K562 (cell line): ENCODE measurements at regions not wholly inside any gene's neighbourhood (a gene's known extent, or its start where the extent isn't known, plus 50 kb on each side); places are given as distances from the start of the nearest gene placed in this dataset.

Experiments
- ATAC-seq: fragments of 200-7000 bp; cut with Tn5 transposase; 3 replicates; pipeline ENCODE4 v1.9.1; 2020; ENCODE audit warnings: moderate library complexity
- BruUV-seq: library from RNA; stranded (reverse); fragments of 400-500 nt; replicated peaks from 2 replicates; lab custom pipeline; 2021; lab: Mats Ljungman, UMichigan
- CTCF ChIA-PET: fragments of 300-600 bp; formaldehyde crosslinking; extraction: SDS; loops from one replicate; lab custom pipeline; 2021; ENCODE audit warnings: low intra/inter-chr PET ratio; lab: Yijun Ruan, JAX
- POLR2A ChIA-PET: fragments of 300-600, 350-650 bp; sonication (Branson Sonifier 250); formaldehyde crosslinking; extraction: SDS; loops from one replicate; lab custom pipeline; 2021; ENCODE audit warnings: antibody characterized with exemption, inconsistent platforms; lab: Yijun Ruan, JAX
- DNase-seq, 4 experiments: peaks; one replicate each; pipeline versions ENCODE4 v3.0.0 to v3.0.0-alpha.2; 2011 to 2018; ENCODE audit warnings: low spot score in 3 of 4, mixed read lengths in 3 of 4; ENCODE audit errors: extremely low read depth in 1 of 4
- FAIRE-seq: peaks from 2 replicates; lab custom pipeline; 2011; peaks lifted over from hg19 to GRCh38; lab: Jason Lieb, UNC
- H2AFZ ChIP-seq: 2 replicates; pipeline ENCODE4 v1.6.0; 2011; ENCODE audit warnings: low read depth, low read length, control low read depth, inconsistent platforms
- H3K27ac ChIP-seq: fragments of 200-600 bp; 3 replicates; pipeline ENCODE4 v1.8.0; 2011; ENCODE audit warnings: low read depth, mild to moderate bottlenecking, control low read depth, inconsistent platforms, low read length, moderate library complexity, mixed read lengths; ENCODE audit errors: extremely low read depth
- H3K27me3 ChIP-seq, 2 experiments: fragments of 300-600 bp in 1 of 2; 2 replicates in 1 of 2; 3 replicates in 1 of 2; pipeline versions ENCODE4 v1.6.0 to v1.8.0; 2011; ENCODE audit warnings: inconsistent platforms in 2 of 2, low read length in 2 of 2, mild to moderate bottlenecking in 1 of 2, mixed read lengths in 1 of 2, moderate library complexity in 1 of 2; ENCODE audit not compliant: control insufficient read depth in 2 of 2, insufficient read depth in 2 of 2
- H3K36me3 ChIP-seq: fragments of 300-600 bp; 3 replicates; pipeline ENCODE4 v1.8.0; 2011; ENCODE audit warnings: mild to moderate bottlenecking, low read length, inconsistent platforms; ENCODE audit not compliant: control insufficient read depth, insufficient read depth
- H3K4me1 ChIP-seq, 2 experiments: fragments of 200-600 bp in 1 of 2; replicated peaks in 1 of 2; 2 replicates in 1 of 2; 3 replicates in 1 of 2; pipeline versions ENCODE4 v1.5.1 to v1.8.0; 2011; ENCODE audit warnings: inconsistent platforms in 2 of 2, low read length in 2 of 2, mild to moderate bottlenecking in 1 of 2, mixed read lengths in 1 of 2, moderate library complexity in 1 of 2; ENCODE audit not compliant: control insufficient read depth in 2 of 2, insufficient read depth in 2 of 2
- H3K4me2 ChIP-seq: 2 replicates; pipeline ENCODE4 v1.6.1; 2011; ENCODE audit warnings: low read length, control low read depth, inconsistent platforms, mixed read lengths; ENCODE audit not compliant: insufficient read depth
- H3K4me3 ChIP-seq: fragments of 200-600 bp; sonication (generic), shearing (Covaris generic); 2 replicates; pipeline ENCODE4 v1.5.1; 2016; ENCODE audit warnings: control low read depth, inconsistent platforms
- H3K79me2 ChIP-seq: fragments of 200-600 bp; 3 replicates; pipeline ENCODE4 v1.8.0; 2011; ENCODE audit warnings: low read length, inconsistent platforms; ENCODE audit not compliant: control insufficient read depth, insufficient read depth
- H3K9ac ChIP-seq, 2 experiments: 2 replicates each; pipeline versions ENCODE4 v1.6.0 to v1.6.1; 2011; ENCODE audit warnings: low read depth in 2 of 2, low read length in 2 of 2, control low read depth in 1 of 2, inconsistent platforms in 1 of 2, mild to moderate bottlenecking in 1 of 2, mixed read lengths in 1 of 2; ENCODE audit not compliant: insufficient read depth in 1 of 2
- H3K9me1 ChIP-seq: one replicate; pipeline ENCODE4 v1.6.0; 2011; ENCODE audit warnings: inconsistent platforms, mild to moderate bottlenecking, low read length, moderate library complexity; ENCODE audit not compliant: control insufficient read depth, insufficient read depth
- H3K9me3 ChIP-seq: replicated peaks from 2 replicates; pipeline ENCODE4 v1.5.1; 2011; ENCODE audit warnings: low read depth, low read length, inconsistent platforms; ENCODE audit not compliant: control insufficient read depth, insufficient read depth
- H4K20me1 ChIP-seq: replicated peaks from 2 replicates; pipeline ENCODE4 v1.6.1; 2011; ENCODE audit warnings: low read length, inconsistent platforms, mixed read lengths; ENCODE audit not compliant: control insufficient read depth, insufficient read depth
- ARID3A ChIP-seq: IDR thresholded peaks from 2 replicates; pipeline ENCODE4 v1.6.1; 2012; ENCODE audit warnings: low read depth, low read length, improper control_type of control experiment, borderline replicate concordance
- IFI16 ChIP-seq: fragments of 250-450 bp; sonication (Bioruptor Pico); IDR thresholded peaks from 2 replicates; pipeline ENCODE4 v2.1.2; 2022; ENCODE audit warnings: mild to moderate bottlenecking, inconsistent platforms
- POLR2AphosphoS5 ChIP-seq: IDR thresholded peaks from 2 replicates; pipeline ENCODE4 v1.6.1; 2011; ENCODE audit warnings: mild to moderate bottlenecking, low read depth, low read length, moderate library complexity; ENCODE audit not compliant: control insufficient read depth, insufficient read depth
- POLR2G ChIP-seq: fragments of 200-400 bp; formaldehyde crosslinking; IDR thresholded peaks from 2 replicates; pipeline ENCODE4 v1.6.1; 2017; ENCODE audit warnings: low read depth, mild to moderate bottlenecking, antibody characterized with exemption, low read length, moderate library complexity
- TCF7L2 ChIP-seq: fragments of 150-350 bp; IDR thresholded peaks from 2 replicates; pipeline ENCODE4 v1.6.1; 2016; ENCODE audit warnings: low read depth, mild to moderate bottlenecking, low read length, moderate library complexity
- TFAP4 ChIP-seq: sonication (generic); formaldehyde crosslinking; IDR thresholded peaks from 2 replicates; pipeline ENCODE4 v1.8.0; 2022; ENCODE audit warnings: missing genetic modification reagents, mild to moderate bottlenecking, moderate library complexity, borderline replicate concordance
- YY1 ChIP-seq, 3 experiments: IDR thresholded peaks; 2 replicates each; pipeline ENCODE4 v1.6.1; 2011; ENCODE audit warnings: low read length in 2 of 3, mild to moderate bottlenecking in 2 of 3, moderate library complexity in 2 of 3, borderline replicate concordance in 1 of 3, control low read depth in 1 of 3, low read depth in 1 of 3; ENCODE audit not compliant: insufficient read depth in 3 of 3, insufficient replicate concordance in 2 of 3, control insufficient read depth in 1 of 3, insufficient read length in 1 of 3; ENCODE audit errors: extremely low read depth in 1 of 3
- ZBTB43 ChIP-seq: sonication (generic); formaldehyde crosslinking; IDR thresholded peaks from 2 replicates; pipeline ENCODE4 v1.8.0; 2023; ENCODE audit warnings: mild to moderate bottlenecking, missing genetic modification reagents
- ZNF57 ChIP-seq: fragments of 450-650 bp; formaldehyde crosslinking; IDR thresholded peaks from 2 replicates; pipeline ENCODE4 v1.4.0; 2020; ENCODE audit warnings: mild to moderate bottlenecking, moderate library complexity
- WGBS: fragments of 100-300 bp; shearing (Covaris generic); methylation state at CpG from one replicate; pipeline ENCODE4 v1.1.6; 2016; ENCODE audit warnings: low coverage, mixed read lengths; ENCODE audit not compliant: insufficient coverage; ENCODE audit errors: missing lambda C conversion rate; 5-methylcytosine and 5-hydroxymethylcytosine counted together
- in situ Hi-C: fragments of 300-500 bp; cut with MboI; formaldehyde crosslinking; loops from 4 replicates; pipeline ENCODE4 v1.15.0; 2018; ENCODE audit warnings: inconsistent platforms, mixed read lengths
- intact Hi-C: fragments of 100-400 bp; cut with micrococcal nuclease; formaldehyde crosslinking; loops from 2 replicates; pipeline ENCODE4 v1.14.2; 2022

- Histone ChIP-seq H3K4me2 (no peak overlapping the region), H3K79me2 (no peaks in the 10 kb centered on the region), H3K4me3 (no peak overlapping the region), H3K27ac (no peak overlapping the region), H3K9ac (no peak overlapping the region)
- WGBS, result 0% methylated on average over 5 of the region's 5 CpGs
- DNase-seq (no peak), FAIRE-seq (no peak)
- intact Hi-C loops, result no loop called here
- CTCF ChIA-PET, result no interaction called here
- TF ChIP-seq IFI16 (CRISPR knock-in tag), result no peak
- no peak for TF ChIP-seq ARID3A
- no peak for TF ChIP-seq POLR2G
- no peak for TF ChIP-seq TCF7L2
- no peak for TF ChIP-seq ZBTB43 (CRISPR knock-in tag)
- no peak for TF ChIP-seq TFAP4 (CRISPR knock-in tag)
- no peak for TF ChIP-seq POLR2AphosphoS5
- no peak for TF ChIP-seq ZNF57 (CRISPR knock-in tag)
- TF ChIP-seq YY1 (IDR thresholded peaks at IDR 0.05; ENCODE audit: borderline replicate concordance in 1 of 3, control insufficient read depth in 1 of 3, extremely low read depth in 1 of 3, insufficient read depth in 3 of 3, insufficient read length in 1 of 3, insufficient replicate concordance in 2 of 3, low read depth in 1 of 3, low read length in 2 of 3), result no peak
- TF ChIP-seq, all 486 proteins: peak for 0
- in situ Hi-C loops, result no loop called here
- ATAC-seq, result no peak
- no peak overlapping the region for H2AFZ ChIP-seq
- no peaks in the 10 kb centered on the region for H4K20me1 ChIP-seq
- H3K4me1 ChIP-seq, result no peaks in the 10 kb centered on the region
- H3K27me3 ChIP-seq, result no peaks in the 10 kb centered on the region
- POLR2A ChIA-PET, result no interaction called here
- H3K9me1 ChIP-seq, result no peaks in the 10 kb centered on the region
- H3K9me3 ChIP-seq, result no peaks in the 10 kb centered on the region
- no TSS peak for BruUV-seq
- no peaks in the 10 kb centered on the region for H3K36me3 ChIP-seq
These were observed 124.7 kb upstream of the RBMS3 start for GRCh38 chr3:29156086-29156715.
